NOMO-1 treated with dmso at 0.1 percent for 144 hours (cell line): ENCODE measurements at regions not wholly inside any gene's neighbourhood (a gene's known extent, or its start where the extent isn't known, plus 50 kb on each side); places are given as distances from the start of the nearest gene placed in this dataset.

Experiments used
- DNase-seq: peaks from one replicate; lab custom pipeline; 2025; ENCODE audit not compliant: unreplicated experiment; lab: John Stamatoyannopoulos, UW

GRCh38 chr7:156487811-156488533, 152.6 kb upstream of the RNF32 start:
- no peak for DNase-seq

- no peak for DNase-seq
Measured at GRCh38 chr7:156480671-156481070, 159.9 kb upstream of the RNF32 start.

GRCh38 chr7:156479596-156479995, 161.0 kb upstream of the RNF32 start:
- DNase-seq, result peak; percentile 20

- DNase-seq, result no peak
Measured at GRCh38 chr7:156478486-156478885, 162.1 kb upstream of the RNF32 start.

DNA sequence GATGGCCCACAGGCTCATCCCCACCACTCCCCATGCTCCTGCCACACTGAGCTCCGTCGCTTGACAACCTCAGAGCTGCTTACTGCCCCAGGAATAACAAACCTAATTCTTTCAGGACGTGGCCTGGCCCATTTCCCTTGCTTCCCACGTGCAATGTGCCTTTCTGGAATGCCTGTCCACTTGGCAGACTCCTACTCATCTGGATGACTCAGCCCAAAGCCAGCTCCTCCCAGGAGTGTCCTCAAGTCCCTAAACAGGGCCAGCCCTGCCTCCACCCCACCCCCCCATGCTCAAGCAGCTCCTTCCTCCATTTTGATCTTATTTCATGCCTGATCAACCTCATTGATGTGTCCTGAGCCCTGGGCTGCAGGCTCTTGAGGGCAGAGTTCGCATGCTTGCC, 164.9 kb upstream of the RNF32 start:
- no peak for DNase-seq

DNA sequence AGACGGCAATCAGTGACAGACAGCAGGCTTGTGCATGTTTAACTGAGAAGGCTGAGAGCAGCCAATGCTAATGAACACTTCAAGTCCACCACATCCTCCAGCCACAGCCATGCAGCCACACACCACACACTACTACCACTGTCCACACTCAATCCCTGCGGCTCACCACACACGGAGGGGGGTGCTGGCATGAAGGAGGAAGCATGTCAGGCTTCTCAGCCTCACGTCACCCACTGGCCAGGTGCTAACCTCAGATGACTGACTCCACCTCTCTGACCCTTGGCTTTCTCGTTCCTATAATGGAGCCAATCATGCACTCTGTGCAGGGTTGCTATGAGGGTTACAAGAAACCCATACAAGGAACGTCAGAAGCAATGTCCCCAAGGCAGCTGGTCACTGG, 165.4 kb upstream of the RNF32 start:
- no peak for DNase-seq

DNA sequence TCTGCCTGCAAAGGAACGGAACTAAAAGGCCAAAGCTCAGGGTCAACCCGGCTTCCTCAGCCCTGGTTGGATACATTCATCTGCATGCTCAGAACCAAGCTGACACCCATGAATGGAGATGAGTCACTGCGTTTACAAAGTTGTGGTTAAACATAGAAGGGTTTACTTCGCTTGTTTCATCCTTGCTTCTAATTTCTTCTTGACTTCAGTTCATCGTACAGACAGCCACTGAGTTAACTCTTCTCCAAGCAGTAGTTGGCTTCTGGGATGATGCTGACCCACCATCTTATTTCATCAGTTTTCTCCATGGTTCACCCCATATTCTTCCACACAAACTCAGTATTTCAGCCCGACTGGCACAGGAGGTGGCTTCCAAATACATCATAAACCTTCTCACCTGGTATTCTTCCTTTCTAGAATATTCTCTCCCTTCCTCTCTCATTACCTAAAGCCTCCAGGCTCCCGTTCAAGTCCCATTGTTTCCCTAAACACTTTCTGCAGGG, 166.3 kb upstream of the RNF32 start:
- DNase-seq, result peak; percentile 45

- no peak for DNase-seq
Measured at GRCh38 chr7:156473476-156474240, 166.9 kb upstream of the RNF32 start.

GRCh38 chr7:156472267-156472666, 168.3 kb upstream of the RNF32 start:
- no peak for DNase-seq

GRCh38 chr7:156470399-156471320, 169.9 kb upstream of the RNF32 start:
- no peak for DNase-seq

DNA sequence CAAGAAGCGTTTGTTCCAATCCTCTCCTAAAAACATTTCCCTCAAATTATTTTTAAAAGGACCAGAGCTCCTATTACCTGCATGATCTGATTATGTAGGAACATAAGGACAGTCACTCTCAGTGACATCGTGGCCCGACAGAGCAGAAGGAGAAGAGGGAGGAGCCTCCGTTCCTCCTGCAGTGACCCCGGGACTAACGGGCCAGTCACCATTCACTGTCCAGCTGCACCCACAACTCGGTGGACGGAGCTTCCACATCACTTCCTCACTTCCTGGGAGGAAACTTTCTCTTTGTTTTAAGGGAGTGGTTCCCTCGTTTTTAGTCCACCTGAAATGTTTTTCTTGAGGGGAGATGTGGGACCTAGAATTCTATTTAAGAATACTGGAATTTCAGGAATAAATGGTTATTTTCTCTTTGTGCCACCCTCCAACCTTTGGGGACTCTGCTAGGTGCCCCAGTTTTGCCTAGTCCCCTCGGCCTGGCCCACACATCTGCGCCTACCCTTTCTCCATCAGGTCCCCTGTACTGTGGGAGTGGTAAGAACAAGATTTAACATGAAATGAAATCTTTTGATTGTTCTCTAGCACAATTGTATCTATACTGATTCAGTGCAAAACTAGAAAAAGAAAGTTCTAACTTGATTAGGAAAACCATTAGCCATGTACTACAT, 173.5 kb upstream of the RNF32 start:
- no peak for DNase-seq

GRCh38 chr7:156466272-156466671, 174.3 kb upstream of the RNF32 start:
- DNase-seq, result no peak

- DNase-seq, result no peak
Measured at GRCh38 chr7:156465186-156465585, 175.4 kb upstream of the RNF32 start.

- no peak for DNase-seq
Measured at GRCh38 chr7:156464339-156464738, 176.2 kb upstream of the RNF32 start.

GRCh38 chr7:156463280-156463679, 177.3 kb upstream of the RNF32 start:
- DNase-seq, result no peak

GRCh38 chr7:156461881-156462665, 178.5 kb upstream of the RNF32 start:
- DNase-seq, result no peak

- DNase-seq, result no peak
Measured at GRCh38 chr7:156460858-156461627, 179.5 kb upstream of the RNF32 start.

DNA sequence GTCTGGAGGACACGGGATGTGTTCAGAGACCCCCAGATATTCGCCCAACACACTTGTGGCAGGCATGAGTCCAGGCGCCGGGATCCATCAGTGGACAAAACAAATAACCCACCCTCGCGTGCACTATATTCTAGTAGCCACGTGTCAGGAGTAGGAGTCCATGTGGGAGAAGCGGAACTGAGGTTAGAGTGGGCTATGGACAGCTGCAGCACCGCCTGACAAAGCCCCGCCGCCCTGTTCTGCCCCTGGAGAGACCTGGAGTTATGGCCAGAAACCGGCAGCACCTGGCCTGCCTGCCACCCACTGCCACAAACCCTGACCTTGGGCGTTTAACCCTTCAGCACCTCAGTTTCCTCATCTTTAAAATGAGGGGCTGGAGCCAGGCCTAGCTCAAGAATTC, 181.0 kb upstream of the RNF32 start:
- DNase-seq, result no peak

GRCh38 chr7:156459067-156459466, 181.5 kb upstream of the RNF32 start:
- DNase-seq, result no peak
